ENCODE measurements at regions not wholly inside any gene's neighbourhood (a gene's known extent, or its start where the extent isn't known, plus 50 kb on each side); places are given as distances from the start of the nearest gene placed in this dataset.

GRCh38 chr15:79178594-79178993 is 88.0 kb upstream of the RASGRF1 start:
- no peak for TF ChIP-seq CTCF (conservative IDR thresholded peaks at IDR 0.05 in 1 of 2, IDR thresholded peaks at IDR 0.05 in 1 of 2; ENCODE audit: low read depth in 1 of 2, low read length in 2 of 2)
- TF ChIP-seq EZH2 (IDR thresholded peaks at IDR 0.05; ENCODE audit: low read length, missing control alignments): no peak
